AG20443 (cell line): ENCODE measurements at regions not wholly inside any gene's neighbourhood (a gene's known extent, or its start where the extent isn't known, plus 50 kb on each side); places are given as distances from the start of the nearest gene placed in this dataset.

Experiments
- DNase-seq: peaks from one replicate; pipeline ENCODE4 v3.0.0; 2012; ENCODE audit warnings: low spot score, mixed read lengths

- DNase-seq: no peak
Observed at GRCh38 chr11:121938076-121938475, 177.9 kb downstream of the BLID start.

GRCh38 chr11:121936781-121937447 lies 179.1 kb downstream of the BLID start:
- DNase-seq: peak; percentile 59

- DNase-seq: peak; percentile 28
Observed at GRCh38 chr11:121936370-121936769, 179.6 kb downstream of the BLID start.

GRCh38 chr11:121933694-121934093 lies 182.3 kb downstream of the BLID start:
- no peak for DNase-seq

- DNase-seq: no peak
Observed at GRCh38 chr11:121933294-121933693, 182.7 kb downstream of the BLID start.

- no peak for DNase-seq
Observed at GRCh38 chr11:121932646-121933185, 183.3 kb downstream of the BLID start.

- DNase-seq: no peak
Observed at GRCh38 chr11:121931748-121932352, 184.2 kb downstream of the BLID start.

GRCh38 chr11:121931121-121931520 lies 184.9 kb downstream of the BLID start:
- DNase-seq: peak; percentile 12

GRCh38 chr11:121930004-121930965 lies 185.7 kb downstream of the BLID start:
- peak; percentile 17 for DNase-seq

- DNase-seq: peak; percentile 49
Observed at GRCh38 chr11:121929581-121929980, 186.4 kb downstream of the BLID start.

- DNase-seq: peak; percentile 11
Observed at GRCh38 chr11:121928597-121929580, 187.1 kb downstream of the BLID start.

- no peak for DNase-seq
Observed at GRCh38 chr11:121927789-121928188, 188.2 kb downstream of the BLID start.

- no peak for DNase-seq
Observed at GRCh38 chr11:121927097-121927785, 188.8 kb downstream of the BLID start.

GRCh38 chr11:121924191-121924590 lies 191.8 kb downstream of the BLID start:
- no peak for DNase-seq

GRCh38 chr11:121917482-121917881 lies 198.5 kb downstream of the BLID start:
- no peak for DNase-seq

- DNase-seq: no peak
Observed at GRCh38 chr11:121914508-121915059, 201.4 kb downstream of the BLID start.

- peak; percentile 68 for DNase-seq
Observed at GRCh38 chr11:121909596-121909995, 206.4 kb downstream of the BLID start.

GRCh38 chr11:121907379-121907778 lies 208.6 kb downstream of the BLID start:
- DNase-seq: no peak

GRCh38 chr11:121904148-121904547 lies 211.9 kb downstream of the BLID start:
- no peak for DNase-seq

- no peak for DNase-seq
Observed at GRCh38 chr11:121901886-121902285, 214.1 kb downstream of the BLID start.
